Astrocyte of the cerebellum (primary cell): ENCODE measurements at regions not wholly inside any gene's neighbourhood (a gene's known extent, or its start where the extent isn't known, plus 50 kb on each side); places are given as distances from the start of the nearest gene placed in this dataset.

Source experiments
- DNase-seq: peaks from one replicate; pipeline ENCODE4 v3.0.0-alpha.2; 2011; ENCODE audit warnings: low read depth
- H3K4me3 ChIP-seq: 2 replicates; pipeline ENCODE4 v1.5.1; 2011; ENCODE audit warnings: mild to moderate bottlenecking, low read depth, low read length, moderate library complexity
- CTCF ChIP-seq: IDR thresholded peaks from 2 replicates; pipeline ENCODE4 v1.5.1; 2012; ENCODE audit warnings: low read length, low read depth, moderate library complexity, mild to moderate bottlenecking; ENCODE audit errors: missing control alignments
- in situ Hi-C: cut with HindIII; loops from 2 replicates; pipeline ENCODE4 v1.10.0; 2017; ENCODE audit warnings: low sequenced_read_pairs

GRCh38 chr1:101613546-101613945, 376.7 kb downstream of the S1PR1 start:
- in situ Hi-C loops, result no loop called here
- DNase-seq, result no peak
- TF ChIP-seq CTCF, result no peak
- no peak overlapping the region for H3K4me3 ChIP-seq

GRCh38 chr1:101618900-101619299, 377.8 kb downstream of the OLFM3 start:
- in situ Hi-C loops, result no loop called here
- no peak for TF ChIP-seq CTCF
- no peak for DNase-seq

GRCh38 chr1:101632548-101633272, 364.0 kb downstream of the OLFM3 start:
- in situ Hi-C loops, result no loop called here
- DNase-seq, result no peak
- H3K4me3 ChIP-seq, result no peak overlapping the region
- no peak for TF ChIP-seq CTCF

More at GRCh38 chr1:101618900-101619299, 377.8 kb downstream of the OLFM3 start:
- no peak overlapping the region for H3K4me3 ChIP-seq

- in situ Hi-C loops, result no loop called here
- H3K4me3 ChIP-seq, result no peak overlapping the region
- no peak for TF ChIP-seq CTCF
- DNase-seq, result no peak
Observed at GRCh38 chr1:101645810-101646209, 350.9 kb downstream of the OLFM3 start.

GRCh38 chr1:101652484-101652883, 344.2 kb downstream of the OLFM3 start:
- H3K4me3 ChIP-seq, result no peak overlapping the region
- TF ChIP-seq CTCF, result no peak
- no peak for DNase-seq
- in situ Hi-C loops, result no loop called here

- DNase-seq, result peak; percentile 11
- H3K4me3 ChIP-seq, result no peak overlapping the region
Observed at GRCh38 chr1:101653482-101653946, 343.2 kb downstream of the OLFM3 start.

More at GRCh38 chr1:101653482-101653946, 343.2 kb downstream of the OLFM3 start:
- in situ Hi-C loops, result no loop called here
- peak; percentile 47 for TF ChIP-seq CTCF
